VCaP (cell line): ENCODE measurements at regions not wholly inside any gene's neighbourhood (a gene's known extent, or its start where the extent isn't known, plus 50 kb on each side); places are given as distances from the start of the nearest gene placed in this dataset.
A peak's percentile ranks its signal among the peaks of the same experiment; 100 is the strongest.

Source experiments
- H3K27ac ChIP-seq: fragments of 450-650 bp; 2 replicates; pipeline ENCODE4 v1.5.1; 2017
- TF ChIP-seq, protein P1 (sequence below): fragments of 450-650 bp; conservative IDR thresholded peaks from 2 replicates; pipeline ENCODE4 v1.5.1; 2017; ENCODE audit warnings: mild to moderate bottlenecking, moderate library complexity

GRCh38 chr4:187188741-187189140 lies 465.1 kb upstream of the FAT1 start:
- TF ChIP-seq, protein P1, sequence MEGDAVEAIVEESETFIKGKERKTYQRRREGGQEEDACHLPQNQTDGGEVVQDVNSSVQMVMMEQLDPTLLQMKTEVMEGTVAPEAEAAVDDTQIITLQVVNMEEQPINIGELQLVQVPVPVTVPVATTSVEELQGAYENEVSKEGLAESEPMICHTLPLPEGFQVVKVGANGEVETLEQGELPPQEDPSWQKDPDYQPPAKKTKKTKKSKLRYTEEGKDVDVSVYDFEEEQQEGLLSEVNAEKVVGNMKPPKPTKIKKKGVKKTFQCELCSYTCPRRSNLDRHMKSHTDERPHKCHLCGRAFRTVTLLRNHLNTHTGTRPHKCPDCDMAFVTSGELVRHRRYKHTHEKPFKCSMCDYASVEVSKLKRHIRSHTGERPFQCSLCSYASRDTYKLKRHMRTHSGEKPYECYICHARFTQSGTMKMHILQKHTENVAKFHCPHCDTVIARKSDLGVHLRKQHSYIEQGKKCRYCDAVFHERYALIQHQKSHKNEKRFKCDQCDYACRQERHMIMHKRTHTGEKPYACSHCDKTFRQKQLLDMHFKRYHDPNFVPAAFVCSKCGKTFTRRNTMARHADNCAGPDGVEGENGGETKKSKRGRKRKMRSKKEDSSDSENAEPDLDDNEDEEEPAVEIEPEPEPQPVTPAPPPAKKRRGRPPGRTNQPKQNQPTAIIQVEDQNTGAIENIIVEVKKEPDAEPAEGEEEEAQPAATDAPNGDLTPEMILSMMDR = no peak
- H3K27ac ChIP-seq = no peak overlapping the region

DNA sequence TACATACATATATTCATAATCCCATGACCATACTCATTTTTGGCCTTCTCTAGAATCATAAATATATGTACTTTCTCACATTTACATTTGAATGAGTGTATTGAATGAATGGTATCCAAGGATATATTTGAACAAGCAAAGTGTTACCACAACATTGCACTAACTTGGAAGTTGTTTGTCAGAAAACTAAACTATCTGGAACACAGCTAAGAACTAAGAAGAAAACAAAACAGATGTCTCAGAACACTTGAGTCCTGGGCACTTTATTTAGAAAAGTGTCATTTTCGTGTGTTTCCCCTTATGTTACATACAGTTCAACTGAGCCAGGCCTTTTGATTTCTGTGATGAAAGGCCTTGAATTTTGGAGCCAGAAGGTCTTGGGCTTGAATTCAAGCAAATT lies 466.7 kb upstream of the FAT1 start:
- H3K27ac ChIP-seq = no peak overlapping the region
- TF ChIP-seq, protein P1 = no peak

GRCh38 chr4:187191676-187192075 lies 468.0 kb upstream of the FAT1 start:
- TF ChIP-seq, protein P1 = no peak
- no peak overlapping the region for H3K27ac ChIP-seq

- TF ChIP-seq, protein P1 = no peak
- H3K27ac ChIP-seq = no peak overlapping the region
Observed at GRCh38 chr4:187192266-187192665, 468.6 kb upstream of the FAT1 start.

- TF ChIP-seq, protein P1 = no peak
- H3K27ac ChIP-seq = no peak overlapping the region
Observed at GRCh38 chr4:187193141-187193540, 469.5 kb upstream of the FAT1 start.

GRCh38 chr4:187204389-187204918 lies 480.8 kb upstream of the FAT1 start:
- TF ChIP-seq, protein P1 = no peak
- H3K27ac ChIP-seq = peak overlapping the region; percentile 18; the same call in 1 of the 2 replicates

DNA sequence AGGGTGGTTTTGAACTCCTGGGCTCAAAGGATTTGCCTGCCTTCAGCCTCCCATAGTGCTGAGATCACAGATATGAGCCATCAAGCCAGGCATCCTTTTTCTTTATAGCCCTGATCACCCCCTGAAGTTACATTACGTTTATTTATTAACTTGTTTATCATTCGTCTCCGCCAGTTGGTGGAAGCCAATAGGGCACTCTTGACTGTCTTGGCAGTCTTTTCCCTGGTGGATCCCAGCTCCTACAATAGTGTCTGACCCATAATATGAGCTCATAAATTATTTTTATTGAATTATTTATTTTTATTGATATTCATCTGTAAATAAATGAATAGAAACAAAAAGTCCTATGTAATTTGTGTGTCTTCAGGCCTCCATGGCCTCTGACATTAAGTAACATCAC lies 484.3 kb upstream of the FAT1 start:
- peak overlapping the region; percentile 89 for H3K27ac ChIP-seq
- TF ChIP-seq, protein P1 = no peak

DNA sequence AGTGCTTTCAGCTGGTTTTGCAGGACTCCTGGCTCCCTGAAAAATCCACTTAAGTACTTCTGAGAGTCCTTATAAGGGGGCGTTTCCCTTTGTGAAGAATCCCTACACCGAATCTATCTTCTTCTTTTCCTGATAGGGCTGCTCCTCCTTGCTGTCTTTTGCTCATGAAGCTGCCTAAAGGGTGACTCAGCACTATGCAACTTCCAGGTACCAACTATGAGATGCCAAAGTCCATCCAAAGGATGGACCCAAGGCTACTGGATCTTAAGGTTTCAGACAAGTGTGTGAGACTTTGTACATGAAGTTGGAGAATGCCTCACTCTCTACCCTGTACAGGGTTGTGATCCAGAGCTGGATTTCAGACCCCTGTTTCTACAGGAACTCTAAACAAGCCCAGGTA lies 485.0 kb upstream of the FAT1 start:
- peak overlapping the region; percentile 89 for H3K27ac ChIP-seq
- TF ChIP-seq, protein P1 = no peak
